ENCODE measurements at regions not wholly inside any gene's neighbourhood (a gene's known extent, or its start where the extent isn't known, plus 50 kb on each side); places are given as distances from the start of the nearest gene placed in this dataset.

GRCh38 chr15:46708226-46708625, 1009.1 kb upstream of the SEMA6D start:
- H3K4me3 Mint-ChIP-seq, result no peak overlapping the region
- H3K36me3 Mint-ChIP-seq (ENCODE audit: insufficient read depth in 2 of 2), result peaks cover 0 to 4% of the 10 kb centered on the region in 2 donors
- H3K4me1 Mint-ChIP-seq (ENCODE audit: low read depth), result no peaks in the 10 kb centered on the region
- H3K9me3 Mint-ChIP-seq, result peaks cover 5 to 12% of the 10 kb centered on the region in 2 donors
- ATAC-seq (replicated peaks in 1 of 2), result no peak
- no peak overlapping the region for H3K27ac Mint-ChIP-seq
- H3K27me3 Mint-ChIP-seq (ENCODE audit: low read depth), result no peaks in the 10 kb centered on the region
- no peak for DNase-seq

DNA sequence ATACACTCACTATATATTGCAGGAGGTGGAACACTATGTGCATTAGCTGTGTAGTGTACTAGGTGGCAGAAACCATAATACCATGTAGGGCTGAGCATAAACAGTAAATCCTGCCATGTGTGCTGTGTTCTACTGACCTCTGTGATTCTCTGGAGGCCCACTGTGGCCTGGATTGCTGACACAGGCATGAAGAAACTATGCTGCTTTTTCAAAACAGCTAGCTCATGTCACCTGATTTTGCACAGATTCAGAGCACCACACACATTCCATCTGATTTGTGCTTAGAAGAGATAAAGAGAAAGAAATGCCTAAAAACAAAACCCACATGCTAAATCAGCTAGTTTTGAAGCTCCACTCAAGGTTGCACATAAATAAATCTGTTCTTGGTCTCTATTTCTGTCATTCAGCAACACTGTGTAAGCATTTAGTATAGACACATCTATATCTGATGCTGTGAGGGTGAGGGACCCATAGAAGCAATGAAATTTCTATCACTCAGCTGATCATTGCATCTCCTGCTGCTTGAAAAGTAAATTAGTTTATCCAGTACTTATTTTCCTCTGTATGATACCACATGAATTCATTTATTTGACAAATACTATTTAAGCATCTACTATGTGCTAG, 1007.7 kb upstream of the SEMA6D start:
- no peak for DNase-seq
- H3K27ac Mint-ChIP-seq, result peak overlapping the region; percentile 36
- H3K4me3 Mint-ChIP-seq, result no peak overlapping the region
- no peaks in the 10 kb centered on the region for H3K4me1 Mint-ChIP-seq (ENCODE audit: low read depth)
- peaks cover 8 to 17% of the 10 kb centered on the region in 2 donors for H3K9me3 Mint-ChIP-seq
- peaks cover 0 to 4% of the 10 kb centered on the region in 2 donors for H3K36me3 Mint-ChIP-seq (ENCODE audit: insufficient read depth in 2 of 2)
- H3K27me3 Mint-ChIP-seq (ENCODE audit: low read depth), result no peaks in the 10 kb centered on the region
- no peak for ATAC-seq (replicated peaks in 1 of 2)

DNA sequence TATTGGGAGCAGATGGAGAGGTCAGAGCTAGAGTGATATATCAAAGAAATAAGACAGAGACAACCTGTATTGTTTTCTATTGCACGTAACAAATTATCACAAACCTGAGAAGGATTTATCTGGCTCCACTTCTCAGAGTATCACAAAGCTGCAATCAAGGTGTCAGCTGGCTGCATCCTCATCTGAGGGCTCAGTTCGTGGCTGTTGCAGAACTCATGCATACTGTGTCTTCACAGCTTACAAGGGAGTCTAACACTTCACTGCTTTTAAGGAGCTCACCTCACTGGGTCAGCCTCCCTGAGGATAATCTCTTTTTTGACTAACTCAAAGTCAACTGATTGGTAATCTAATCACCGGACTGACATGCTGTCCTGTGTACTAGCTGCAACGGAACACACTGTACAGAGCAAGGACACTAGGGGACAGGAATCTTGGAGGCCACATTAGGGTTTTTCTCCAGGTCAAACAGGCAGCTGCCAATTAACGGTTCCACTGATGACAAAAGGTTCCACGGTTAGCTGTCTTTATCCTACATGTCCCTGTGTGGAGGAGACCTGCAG, 1006.8 kb upstream of the SEMA6D start:
- ATAC-seq (replicated peaks in 1 of 2) (no peak), DNase-seq (no peak)
- Mint-ChIP-seq H3K9me3 (peaks cover 7 to 15% of the 10 kb centered on the region in 2 donors), H3K4me3 (no peak overlapping the region), H3K4me1 (ENCODE audit: low read depth) (no peaks in the 10 kb centered on the region), H3K27me3 (ENCODE audit: low read depth) (no peaks in the 10 kb centered on the region), H3K27ac (peak overlapping the region; percentile 36), H3K36me3 (ENCODE audit: insufficient read depth in 2 of 2) (peaks cover 0 to 2% of the 10 kb centered on the region in 2 donors)

DNA sequence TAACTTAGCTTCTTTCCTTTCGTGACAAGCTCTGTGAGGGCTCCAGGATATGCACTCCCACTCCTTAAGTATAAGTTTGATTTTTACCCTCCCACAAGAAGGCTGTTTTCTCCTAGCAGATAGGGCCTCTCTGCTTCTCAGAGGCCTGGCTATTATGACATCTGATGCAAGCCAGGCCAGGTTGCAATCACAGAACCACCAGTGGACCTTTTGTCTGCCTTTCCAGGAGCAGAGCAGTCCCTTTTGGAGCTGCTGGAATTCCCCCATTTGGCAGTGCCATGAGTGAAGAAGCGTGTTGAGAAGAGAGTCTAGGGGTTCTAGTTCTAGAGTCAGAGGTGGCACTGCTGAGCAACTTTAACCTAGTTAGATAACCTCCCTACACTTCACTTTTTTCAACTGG, 1004.3 kb upstream of the SEMA6D start:
- Mint-ChIP-seq H3K27me3 (ENCODE audit: low read depth) (no peaks in the 10 kb centered on the region), H3K9me3 (peaks cover 6 to 16% of the 10 kb centered on the region in 2 donors), H3K36me3 (ENCODE audit: insufficient read depth in 2 of 2) (no peaks in the 10 kb centered on the region), H3K27ac (no peak overlapping the region), H3K4me3 (no peak overlapping the region), H3K4me1 (ENCODE audit: low read depth) (no peaks in the 10 kb centered on the region)
- ATAC-seq (replicated peaks in 1 of 2) (no peak), DNase-seq (no peak)

DNA sequence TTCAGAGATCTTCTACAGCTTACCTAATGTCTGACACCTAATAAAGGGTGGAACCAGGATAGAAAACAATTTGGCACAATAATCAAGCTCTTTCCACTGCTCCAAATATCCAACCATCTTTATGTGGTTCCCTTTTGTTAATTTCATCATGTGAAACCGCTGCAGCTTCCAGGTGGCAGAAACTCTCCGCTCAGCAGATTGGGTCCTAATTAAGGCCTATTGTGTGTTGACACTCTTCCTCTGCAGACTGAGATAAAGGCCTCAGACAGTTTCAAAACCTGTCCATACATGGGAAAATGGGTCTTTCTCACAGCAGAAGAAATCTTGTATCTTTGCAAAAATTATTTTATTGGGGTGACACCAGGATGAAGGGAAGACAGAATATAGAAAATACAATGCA, 1002.4 kb upstream of the SEMA6D start:
- no peaks in the 10 kb centered on the region for H3K4me1 Mint-ChIP-seq (ENCODE audit: low read depth)
- peaks cover 4 to 12% of the 10 kb centered on the region in 2 donors for H3K9me3 Mint-ChIP-seq
- ATAC-seq (replicated peaks in 1 of 2), result no peak
- no peak overlapping the region for H3K27ac Mint-ChIP-seq
- no peaks in the 10 kb centered on the region for H3K36me3 Mint-ChIP-seq (ENCODE audit: insufficient read depth in 2 of 2)
- no peak for DNase-seq
- H3K27me3 Mint-ChIP-seq (ENCODE audit: low read depth), result no peaks in the 10 kb centered on the region
- H3K4me3 Mint-ChIP-seq, result no peak overlapping the region

GRCh38 chr15:46723308-46723707, 994.0 kb upstream of the SEMA6D start:
- Mint-ChIP-seq H3K4me1 (ENCODE audit: low read depth) (no peaks in the 10 kb centered on the region), H3K9me3 (peaks cover 7 to 8% of the 10 kb centered on the region in 2 donors), H3K27me3 (ENCODE audit: low read depth) (no peaks in the 10 kb centered on the region), H3K36me3 (ENCODE audit: insufficient read depth in 2 of 2) (peaks cover 0 to 7% of the 10 kb centered on the region in 2 donors), H3K27ac (no peak overlapping the region), H3K4me3 (no peak overlapping the region)
- DNase-seq (no peak), ATAC-seq (replicated peaks in 1 of 2) (no peak)

DNA sequence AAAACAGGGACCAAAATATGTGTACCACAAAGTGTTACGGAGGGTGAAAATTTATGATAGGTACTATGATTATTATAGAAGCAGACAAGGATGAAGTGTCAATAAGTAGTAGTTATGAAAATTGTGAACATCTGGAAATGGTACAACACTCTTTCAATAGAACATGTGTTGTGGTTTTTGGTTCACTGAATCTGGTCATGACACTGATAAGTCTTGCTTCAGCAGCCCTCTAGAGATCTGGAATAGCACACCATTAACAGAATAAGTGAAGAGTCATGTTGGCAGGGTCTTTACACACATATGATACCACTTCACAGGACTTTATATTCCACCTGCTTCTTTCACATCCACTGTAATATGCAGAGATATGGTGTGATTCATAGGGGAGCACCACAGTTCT, 985.2 kb upstream of the SEMA6D start:
- ATAC-seq (replicated peaks in 1 of 2) (no peak), DNase-seq (no peak)
- H3K27me3 Mint-ChIP-seq (ENCODE audit: low read depth), result no peaks in the 10 kb centered on the region
- H3K4me3 Mint-ChIP-seq, result no peak overlapping the region
- H3K4me1 Mint-ChIP-seq (ENCODE audit: low read depth), result no peaks in the 10 kb centered on the region
- peaks cover 0 to 9% of the 10 kb centered on the region in 2 donors for H3K36me3 Mint-ChIP-seq (ENCODE audit: insufficient read depth in 2 of 2)
- no peak overlapping the region for H3K27ac Mint-ChIP-seq
- peaks cover 5% of the 10 kb centered on the region in 2 donors for H3K9me3 Mint-ChIP-seq

GRCh38 chr15:46735115-46735514, 982.2 kb upstream of the SEMA6D start:
- DNase-seq (no peak), ATAC-seq (replicated peaks in 1 of 2) (no peak)
- Mint-ChIP-seq H3K9me3 (no peaks in the 10 kb centered on the region), H3K27me3 (ENCODE audit: low read depth) (no peaks in the 10 kb centered on the region), H3K4me1 (ENCODE audit: low read depth) (no peaks in the 10 kb centered on the region), H3K4me3 (no peak overlapping the region), H3K36me3 (ENCODE audit: insufficient read depth in 2 of 2) (no peaks in the 10 kb centered on the region), H3K27ac (no peak overlapping the region)

- Mint-ChIP-seq H3K4me3 (no peak overlapping the region), H3K9me3 (peaks cover 6 to 10% of the 10 kb centered on the region in 2 donors), H3K36me3 (ENCODE audit: insufficient read depth in 2 of 2) (peaks cover 0 to 2% of the 10 kb centered on the region in 2 donors), H3K4me1 (ENCODE audit: low read depth) (no peaks in the 10 kb centered on the region), H3K27ac (no peak overlapping the region), H3K27me3 (ENCODE audit: low read depth) (no peaks in the 10 kb centered on the region)
- ATAC-seq (replicated peaks in 1 of 2) (no peak), DNase-seq (no peak)
Measured at GRCh38 chr15:46751303-46751702, 966.0 kb upstream of the SEMA6D start.

DNA sequence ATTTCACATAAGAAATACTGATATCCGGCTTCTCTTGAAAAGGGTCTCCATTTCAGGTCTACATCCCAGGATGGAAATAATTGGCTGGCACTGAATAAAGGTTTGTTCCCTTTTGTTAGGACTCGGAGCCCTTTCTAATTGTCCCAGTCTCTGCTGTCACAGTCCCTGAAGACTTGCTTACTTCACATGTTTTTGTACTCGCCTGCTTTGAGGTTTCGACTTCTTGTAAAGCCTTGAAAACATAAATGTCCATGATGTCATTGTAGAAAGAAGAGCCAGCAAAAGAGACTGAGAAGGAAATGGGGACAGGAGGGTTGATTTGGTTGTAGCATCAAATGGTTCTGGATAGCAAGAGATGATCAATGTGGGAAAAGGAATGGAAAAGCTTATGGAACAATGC, 963.4 kb upstream of the SEMA6D start:
- Mint-ChIP-seq H3K4me1 (ENCODE audit: low read depth) (no peaks in the 10 kb centered on the region), H3K4me3 (no peak overlapping the region), H3K36me3 (ENCODE audit: insufficient read depth in 2 of 2) (peaks cover 0 to 5% of the 10 kb centered on the region in 2 donors), H3K27me3 (ENCODE audit: low read depth) (no peaks in the 10 kb centered on the region), H3K27ac (no peak overlapping the region), H3K9me3 (peaks cover 8 to 15% of the 10 kb centered on the region in 2 donors)
- DNase-seq (no peak), ATAC-seq (replicated peaks in 1 of 2) (no peak)

GRCh38 chr15:46763091-46763490, 954.2 kb upstream of the SEMA6D start:
- H3K27me3 Mint-ChIP-seq (ENCODE audit: low read depth), result no peaks in the 10 kb centered on the region
- H3K4me1 Mint-ChIP-seq (ENCODE audit: low read depth), result no peaks in the 10 kb centered on the region
- no peak overlapping the region for H3K4me3 Mint-ChIP-seq
- DNase-seq (no peak), ATAC-seq (replicated peaks in 1 of 2) (no peak)
- H3K27ac Mint-ChIP-seq, result no peak overlapping the region
- H3K9me3 Mint-ChIP-seq, result peaks cover 8 to 17% of the 10 kb centered on the region in 2 donors
- H3K36me3 Mint-ChIP-seq (ENCODE audit: insufficient read depth in 2 of 2), result peaks cover 0 to 1% of the 10 kb centered on the region in 2 donors

DNA sequence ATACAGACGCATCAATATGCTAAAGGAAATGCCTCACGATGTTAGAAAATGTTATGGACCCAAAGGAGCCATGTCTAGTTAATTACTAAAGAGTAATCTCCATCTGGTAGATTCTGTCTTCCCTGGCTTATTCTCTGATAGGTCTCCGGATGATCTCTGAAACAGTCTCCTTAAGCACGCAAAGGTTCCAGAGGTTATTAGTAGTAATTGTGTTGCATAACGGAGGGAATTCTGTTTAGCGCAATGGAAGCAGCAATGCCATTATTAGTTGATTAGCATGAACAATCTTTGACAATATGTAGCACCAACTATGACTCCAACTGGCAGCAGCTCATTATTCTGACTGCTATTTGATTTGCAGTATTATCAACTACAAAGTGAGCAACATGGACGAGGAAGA, 952.5 kb upstream of the SEMA6D start:
- no peak for ATAC-seq (replicated peaks in 1 of 2)
- H3K9me3 Mint-ChIP-seq, result peaks cover 10 to 14% of the 10 kb centered on the region in 2 donors
- H3K4me1 Mint-ChIP-seq (ENCODE audit: low read depth), result no peaks in the 10 kb centered on the region
- H3K27me3 Mint-ChIP-seq (ENCODE audit: low read depth), result no peaks in the 10 kb centered on the region
- no peak overlapping the region for H3K4me3 Mint-ChIP-seq
- no peak overlapping the region for H3K27ac Mint-ChIP-seq
- no peak for DNase-seq
- H3K36me3 Mint-ChIP-seq (ENCODE audit: insufficient read depth in 2 of 2), result peaks cover 5 to 6% of the 10 kb centered on the region in 2 donors

GRCh38 chr15:46766021-46766420, 951.3 kb upstream of the SEMA6D start:
- DNase-seq (no peak), ATAC-seq (replicated peaks in 1 of 2) (no peak)
- H3K4me1 Mint-ChIP-seq (ENCODE audit: low read depth), result no peaks in the 10 kb centered on the region
- H3K27ac Mint-ChIP-seq, result no peak overlapping the region
- H3K27me3 Mint-ChIP-seq (ENCODE audit: low read depth), result no peaks in the 10 kb centered on the region
- peaks cover 4 to 6% of the 10 kb centered on the region in 2 donors for H3K36me3 Mint-ChIP-seq (ENCODE audit: insufficient read depth in 2 of 2)
- H3K4me3 Mint-ChIP-seq, result no peak overlapping the region
- H3K9me3 Mint-ChIP-seq, result peaks cover 7 to 13% of the 10 kb centered on the region in 2 donors

DNA sequence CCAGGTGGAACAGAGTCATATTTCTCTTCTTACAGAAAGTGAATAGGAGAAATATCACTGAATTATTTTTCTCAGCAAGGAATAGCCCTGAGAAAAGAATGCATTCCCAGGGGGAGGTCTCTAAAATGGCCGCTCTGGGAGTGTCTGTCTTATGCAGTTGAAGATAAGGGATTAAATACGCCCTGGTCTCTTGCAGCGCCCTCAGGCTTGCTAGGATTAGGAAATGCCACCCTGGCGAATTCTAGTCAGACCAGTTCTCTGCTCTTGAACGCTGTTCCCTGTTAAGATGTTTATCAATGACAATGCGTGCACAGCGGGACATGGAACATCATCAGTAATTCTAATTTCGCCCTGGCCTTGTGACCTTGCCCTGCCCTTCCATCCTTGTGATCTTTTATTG, 949.0 kb upstream of the SEMA6D start:
- no peaks in the 10 kb centered on the region for H3K27me3 Mint-ChIP-seq (ENCODE audit: low read depth)
- H3K4me1 Mint-ChIP-seq (ENCODE audit: low read depth), result no peaks in the 10 kb centered on the region
- DNase-seq (no peak), ATAC-seq (replicated peaks in 1 of 2) (no peak)
- H3K36me3 Mint-ChIP-seq (ENCODE audit: insufficient read depth in 2 of 2), result peaks cover 4 to 8% of the 10 kb centered on the region in 2 donors
- no peak overlapping the region for H3K27ac Mint-ChIP-seq
- peaks cover 6 to 12% of the 10 kb centered on the region in 2 donors for H3K9me3 Mint-ChIP-seq
- H3K4me3 Mint-ChIP-seq, result no peak overlapping the region
